ENCODE measurements at regions not wholly inside any gene's neighbourhood (a gene's known extent, or its start where the extent isn't known, plus 50 kb on each side); places are given as distances from the start of the nearest gene placed in this dataset.

DNA sequence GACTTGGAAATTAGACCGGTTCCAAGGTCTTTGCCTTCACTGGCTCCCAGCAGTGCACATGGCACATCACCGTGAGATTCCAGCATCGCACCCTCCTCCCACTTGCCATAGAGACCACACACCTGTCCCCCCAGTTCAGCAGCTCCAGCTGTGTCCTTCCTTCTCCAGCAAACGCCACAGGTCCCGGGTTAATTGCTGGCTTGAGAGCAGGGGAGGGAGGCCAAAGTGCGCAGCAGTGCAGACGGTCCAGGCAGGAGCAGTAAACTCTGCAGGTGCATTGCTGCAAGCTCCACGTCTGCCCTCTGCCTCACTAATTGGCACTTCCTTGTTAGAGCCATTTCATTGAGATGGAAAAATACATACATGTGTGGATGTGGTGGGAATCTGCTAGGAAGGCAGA, 65.3 kb downstream of the KLHDC7A start:
- TF ChIP-seq EZH2phosphoT487 (IDR thresholded peaks at IDR 0.05; ENCODE audit: borderline replicate concordance) (no peak), SP1 (IDR thresholded peaks at IDR 0.05; ENCODE audit: low read depth) (no peak), CEBPB (IDR thresholded peaks at IDR 0.05; ENCODE audit: low read depth) (no peak), ZFX (IDR thresholded peaks at IDR 0.05) (no peak), POLR2AphosphoS5 (IDR thresholded peaks at IDR 0.05; ENCODE audit: low read depth, low read length) (no peak), EZH2 (IDR thresholded peaks at IDR 0.05) (no peak)
- TF ChIP-seq, protein P1, sequence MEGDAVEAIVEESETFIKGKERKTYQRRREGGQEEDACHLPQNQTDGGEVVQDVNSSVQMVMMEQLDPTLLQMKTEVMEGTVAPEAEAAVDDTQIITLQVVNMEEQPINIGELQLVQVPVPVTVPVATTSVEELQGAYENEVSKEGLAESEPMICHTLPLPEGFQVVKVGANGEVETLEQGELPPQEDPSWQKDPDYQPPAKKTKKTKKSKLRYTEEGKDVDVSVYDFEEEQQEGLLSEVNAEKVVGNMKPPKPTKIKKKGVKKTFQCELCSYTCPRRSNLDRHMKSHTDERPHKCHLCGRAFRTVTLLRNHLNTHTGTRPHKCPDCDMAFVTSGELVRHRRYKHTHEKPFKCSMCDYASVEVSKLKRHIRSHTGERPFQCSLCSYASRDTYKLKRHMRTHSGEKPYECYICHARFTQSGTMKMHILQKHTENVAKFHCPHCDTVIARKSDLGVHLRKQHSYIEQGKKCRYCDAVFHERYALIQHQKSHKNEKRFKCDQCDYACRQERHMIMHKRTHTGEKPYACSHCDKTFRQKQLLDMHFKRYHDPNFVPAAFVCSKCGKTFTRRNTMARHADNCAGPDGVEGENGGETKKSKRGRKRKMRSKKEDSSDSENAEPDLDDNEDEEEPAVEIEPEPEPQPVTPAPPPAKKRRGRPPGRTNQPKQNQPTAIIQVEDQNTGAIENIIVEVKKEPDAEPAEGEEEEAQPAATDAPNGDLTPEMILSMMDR (IDR thresholded peaks at IDR 0.05 in 2 of 3, conservative IDR thresholded peaks at IDR 0.05 in 1 of 3; ENCODE audit: borderline replicate concordance in 1 of 3, insufficient read depth in 1 of 3, low read depth in 2 of 3, low read length in 2 of 3): no peak

Measured in HCT116 (cell line).